HEK293 (cell line): ENCODE measurements at regions not wholly inside any gene's neighbourhood (a gene's known extent, or its start where the extent isn't known, plus 50 kb on each side); places are given as distances from the start of the nearest gene placed in this dataset.

ENCODE experiments used
- BCL11B ChIP-seq: fragments of 450-650 bp; formaldehyde crosslinking; IDR thresholded peaks from 2 replicates; pipeline ENCODE4 v1.5.1; 2016; ENCODE audit warnings: low read depth, missing biosample characterization, missing genetic modification characterization
- HOXA7 ChIP-seq: sonication (generic); formaldehyde crosslinking; IDR thresholded peaks from 2 replicates; pipeline ENCODE4 v1.8.1; 2022; ENCODE audit warnings: missing genetic modification reagents, borderline replicate concordance
- HOXC10 ChIP-seq: sonication (generic); formaldehyde crosslinking; IDR thresholded peaks from 2 replicates; pipeline ENCODE4 v1.8.1; 2023; ENCODE audit warnings: mild to moderate bottlenecking, missing genetic modification reagents
- IKZF3 ChIP-seq: fragments of 450-650 bp; IDR thresholded peaks from 2 replicates; pipeline ENCODE4 v1.5.0; 2018; ENCODE audit warnings: missing biosample characterization, mild to moderate bottlenecking, missing genetic modification characterization, moderate library complexity
- INSM2 ChIP-seq: fragments of 450-650 bp; formaldehyde crosslinking; IDR thresholded peaks from 2 replicates; pipeline ENCODE4 v1.5.1; 2016; ENCODE audit warnings: missing biosample characterization, missing genetic modification characterization
- OVOL3 ChIP-seq: fragments of 450-650 bp; formaldehyde crosslinking; IDR thresholded peaks from 2 replicates; pipeline ENCODE4 v1.5.1; 2016; ENCODE audit warnings: missing biosample characterization, missing genetic modification characterization
- TCF7L2 ChIP-seq: IDR thresholded peaks from 2 replicates; pipeline ENCODE4 v1.6.1; 2011; ENCODE audit warnings: low read depth, mild to moderate bottlenecking, inconsistent platforms, low read length, moderate library complexity, borderline replicate concordance
- TSHZ1 ChIP-seq: fragments of 450-650 bp; formaldehyde crosslinking; IDR thresholded peaks from 2 replicates; pipeline ENCODE4 v1.5.1; 2016; ENCODE audit warnings: missing biosample characterization, missing genetic modification characterization, borderline replicate concordance
- ZBTB48 ChIP-seq: fragments of 450-650 bp; formaldehyde crosslinking; IDR thresholded peaks from 2 replicates; pipeline ENCODE4 v1.5.1; 2016; ENCODE audit warnings: missing biosample characterization, missing genetic modification characterization
- ZFP41 ChIP-seq: fragments of 450-650 bp; formaldehyde crosslinking; IDR thresholded peaks from 2 replicates; pipeline ENCODE4 v1.5.1; 2016; ENCODE audit warnings: missing biosample characterization, missing genetic modification characterization, borderline replicate concordance
- ZFP69B ChIP-seq: fragments of 450-650 bp; formaldehyde crosslinking; IDR thresholded peaks from 2 replicates; pipeline ENCODE4 v1.5.1; 2016; ENCODE audit warnings: missing biosample characterization, missing genetic modification characterization
- ZNF140 ChIP-seq: fragments of 450-650 bp; formaldehyde crosslinking; IDR thresholded peaks from 2 replicates; pipeline ENCODE4 v1.5.1; 2016; ENCODE audit warnings: missing biosample characterization, missing genetic modification characterization
- ZNF148 ChIP-seq: fragments of 450-650 bp; formaldehyde crosslinking; IDR thresholded peaks from 2 replicates; pipeline ENCODE4 v1.5.0; 2017; ENCODE audit warnings: missing biosample characterization, missing genetic modification characterization, borderline replicate concordance
- ZNF157 ChIP-seq: fragments of 450-650 bp; formaldehyde crosslinking; IDR thresholded peaks from 2 replicates; pipeline ENCODE4 v1.5.1; 2016; ENCODE audit warnings: missing biosample characterization, missing genetic modification characterization
- ZNF23 ChIP-seq: fragments of 450-650 bp; formaldehyde crosslinking; IDR thresholded peaks from 2 replicates; pipeline ENCODE4 v1.5.1; 2016; ENCODE audit warnings: missing biosample characterization, missing genetic modification characterization, borderline replicate concordance
- ZNF239 ChIP-seq: fragments of 450-650 bp; formaldehyde crosslinking; IDR thresholded peaks from 2 replicates; pipeline ENCODE4 v1.5.1; 2016; ENCODE audit warnings: missing biosample characterization, missing genetic modification characterization
- ZNF24 ChIP-seq: fragments of 450-650 bp; formaldehyde crosslinking; IDR thresholded peaks from 2 replicates; pipeline ENCODE4 v1.5.1; 2016; ENCODE audit warnings: missing biosample characterization, missing genetic modification characterization
- ZNF280D ChIP-seq: fragments of 450-650 bp; formaldehyde crosslinking; IDR thresholded peaks from 2 replicates; pipeline ENCODE4 v1.5.1; 2016; ENCODE audit warnings: missing biosample characterization, missing genetic modification characterization
- ZNF324 ChIP-seq: fragments of 450-650 bp; formaldehyde crosslinking; IDR thresholded peaks from 2 replicates; pipeline ENCODE4 v1.5.1; 2016; ENCODE audit warnings: missing biosample characterization, missing genetic modification characterization
- ZNF394 ChIP-seq: fragments of 450-650 bp; formaldehyde crosslinking; IDR thresholded peaks from 2 replicates; pipeline ENCODE4 v1.5.1; 2016; ENCODE audit warnings: missing biosample characterization, missing genetic modification characterization, mild to moderate bottlenecking, moderate library complexity, borderline replicate concordance
- ZNF473 ChIP-seq: fragments of 450-650 bp; formaldehyde crosslinking; IDR thresholded peaks from 2 replicates; pipeline ENCODE4 v1.5.1; 2017; ENCODE audit warnings: missing biosample characterization, missing genetic modification characterization
- ZNF776 ChIP-seq: fragments of 450-650 bp; formaldehyde crosslinking; IDR thresholded peaks from 2 replicates; pipeline ENCODE4 v1.5.0; 2017; ENCODE audit warnings: missing biosample characterization, missing genetic modification characterization, borderline replicate concordance
- ZNF785 ChIP-seq: fragments of 450-650 bp; formaldehyde crosslinking; IDR thresholded peaks from 2 replicates; pipeline ENCODE4 v1.5.1; 2016; ENCODE audit warnings: missing biosample characterization, missing genetic modification characterization
- ZSCAN23 ChIP-seq: fragments of 450-650 bp; formaldehyde crosslinking; IDR thresholded peaks from 2 replicates; pipeline ENCODE4 v1.5.1; 2016; ENCODE audit warnings: missing biosample characterization, missing genetic modification characterization
- TF ChIP-seq, protein P1 (sequence below): fragments of 450-650 bp; formaldehyde crosslinking; IDR thresholded peaks from 2 replicates; pipeline ENCODE4 v1.5.1; 2016; ENCODE audit warnings: missing biosample characterization, missing genetic modification characterization

GRCh38 chr6:28838634-28839442 lies 84.9 kb downstream of the TRIM27 start (continued):
- TF ChIP-seq ZNF776 (no peak), ZNF23 (no peak), INSM2 (tag by site-specific recombination) (no peak), ZNF140 (no peak), ZFP69B (tag by site-specific recombination) (0 out of 2 replicates have a peak, but pooled peaks have one; percentile 50), ZNF324 (tag by site-specific recombination) (0 out of 2 replicates have a peak, but pooled peaks have one; percentile 16), HOXA7 (CRISPR knock-in tag) (no peak), ZBTB48 (tag by site-specific recombination) (peak; percentile 80), ZNF280D (tag by site-specific recombination) (no peak), ZNF394 (tag by site-specific recombination) (peak; percentile 77), ZNF239 (tag by site-specific recombination) (no peak), IKZF3 (tag by site-specific recombination) (0 out of 2 replicates have a peak, but pooled peaks have one; percentile 29), BCL11B (tag by site-specific recombination) (peak; percentile 77), ZSCAN23 (tag by site-specific recombination) (no peak; the same call in 1 of the 2 replicates), HOXC10 (no peak), TCF7L2 (no peak), OVOL3 (tag by site-specific recombination) (no peak), ZFP41 (tag by site-specific recombination) (no peak), ZNF24 (tag by site-specific recombination) (0 out of 2 replicates have a peak, but pooled peaks have one; percentile 55), ZNF157 (tag by site-specific recombination) (no peak), ZNF148 (tag by site-specific recombination) (no peak), TSHZ1 (tag by site-specific recombination) (no peak), ZNF473 (tag by site-specific recombination) (no peak), ZNF785 (0 out of 2 replicates have a peak, but pooled peaks have one; percentile 24)
- TF ChIP-seq, protein P1, sequence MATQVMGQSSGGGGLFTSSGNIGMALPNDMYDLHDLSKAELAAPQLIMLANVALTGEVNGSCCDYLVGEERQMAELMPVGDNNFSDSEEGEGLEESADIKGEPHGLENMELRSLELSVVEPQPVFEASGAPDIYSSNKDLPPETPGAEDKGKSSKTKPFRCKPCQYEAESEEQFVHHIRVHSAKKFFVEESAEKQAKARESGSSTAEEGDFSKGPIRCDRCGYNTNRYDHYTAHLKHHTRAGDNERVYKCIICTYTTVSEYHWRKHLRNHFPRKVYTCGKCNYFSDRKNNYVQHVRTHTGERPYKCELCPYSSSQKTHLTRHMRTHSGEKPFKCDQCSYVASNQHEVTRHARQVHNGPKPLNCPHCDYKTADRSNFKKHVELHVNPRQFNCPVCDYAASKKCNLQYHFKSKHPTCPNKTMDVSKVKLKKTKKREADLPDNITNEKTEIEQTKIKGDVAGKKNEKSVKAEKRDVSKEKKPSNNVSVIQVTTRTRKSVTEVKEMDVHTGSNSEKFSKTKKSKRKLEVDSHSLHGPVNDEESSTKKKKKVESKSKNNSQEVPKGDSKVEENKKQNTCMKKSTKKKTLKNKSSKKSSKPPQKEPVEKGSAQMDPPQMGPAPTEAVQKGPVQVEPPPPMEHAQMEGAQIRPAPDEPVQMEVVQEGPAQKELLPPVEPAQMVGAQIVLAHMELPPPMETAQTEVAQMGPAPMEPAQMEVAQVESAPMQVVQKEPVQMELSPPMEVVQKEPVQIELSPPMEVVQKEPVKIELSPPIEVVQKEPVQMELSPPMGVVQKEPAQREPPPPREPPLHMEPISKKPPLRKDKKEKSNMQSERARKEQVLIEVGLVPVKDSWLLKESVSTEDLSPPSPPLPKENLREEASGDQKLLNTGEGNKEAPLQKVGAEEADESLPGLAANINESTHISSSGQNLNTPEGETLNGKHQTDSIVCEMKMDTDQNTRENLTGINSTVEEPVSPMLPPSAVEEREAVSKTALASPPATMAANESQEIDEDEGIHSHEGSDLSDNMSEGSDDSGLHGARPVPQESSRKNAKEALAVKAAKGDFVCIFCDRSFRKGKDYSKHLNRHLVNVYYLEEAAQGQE (tag by site-specific recombination) = no peak
